AG10803 (cell line): ENCODE measurements at regions not wholly inside any gene's neighbourhood (a gene's known extent, or its start where the extent isn't known, plus 50 kb on each side); places are given as distances from the start of the nearest gene placed in this dataset.

Experiments used
- DNase-seq: peaks from one replicate; pipeline ENCODE4 v3.0.0; 2010; ENCODE audit warnings: low read depth
- H3K4me3 ChIP-seq: 2 replicates; pipeline ENCODE4 v1.5.1; 2011; ENCODE audit warnings: mild to moderate bottlenecking, low read length, control low read depth
- TF ChIP-seq, protein P1 (sequence below): conservative IDR thresholded peaks from 2 replicates; pipeline ENCODE4 v1.5.1; 2011; ENCODE audit warnings: mild to moderate bottlenecking, low read length, control low read depth, inconsistent platforms

DNA sequence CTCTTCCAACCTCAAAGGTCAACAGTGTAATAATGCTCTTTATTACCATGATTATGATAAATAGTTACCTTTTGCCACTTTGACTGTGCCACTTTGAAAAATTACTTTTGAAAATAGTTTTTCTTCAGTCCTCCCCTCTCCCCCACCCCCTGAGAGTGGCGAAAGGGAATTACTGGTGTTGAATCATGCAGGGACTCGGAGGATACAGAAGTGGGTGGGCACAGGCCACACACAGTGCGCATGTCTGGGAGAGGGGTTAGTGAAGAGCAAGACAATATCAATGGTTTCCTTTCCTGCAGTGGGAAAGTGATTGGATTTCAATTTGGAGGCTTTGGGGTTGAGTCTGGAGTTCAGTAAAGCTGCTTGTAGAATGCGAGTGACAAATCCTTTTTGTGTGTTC lies 170.9 kb downstream of the PTCSC3 start:
- TF ChIP-seq, protein P1, sequence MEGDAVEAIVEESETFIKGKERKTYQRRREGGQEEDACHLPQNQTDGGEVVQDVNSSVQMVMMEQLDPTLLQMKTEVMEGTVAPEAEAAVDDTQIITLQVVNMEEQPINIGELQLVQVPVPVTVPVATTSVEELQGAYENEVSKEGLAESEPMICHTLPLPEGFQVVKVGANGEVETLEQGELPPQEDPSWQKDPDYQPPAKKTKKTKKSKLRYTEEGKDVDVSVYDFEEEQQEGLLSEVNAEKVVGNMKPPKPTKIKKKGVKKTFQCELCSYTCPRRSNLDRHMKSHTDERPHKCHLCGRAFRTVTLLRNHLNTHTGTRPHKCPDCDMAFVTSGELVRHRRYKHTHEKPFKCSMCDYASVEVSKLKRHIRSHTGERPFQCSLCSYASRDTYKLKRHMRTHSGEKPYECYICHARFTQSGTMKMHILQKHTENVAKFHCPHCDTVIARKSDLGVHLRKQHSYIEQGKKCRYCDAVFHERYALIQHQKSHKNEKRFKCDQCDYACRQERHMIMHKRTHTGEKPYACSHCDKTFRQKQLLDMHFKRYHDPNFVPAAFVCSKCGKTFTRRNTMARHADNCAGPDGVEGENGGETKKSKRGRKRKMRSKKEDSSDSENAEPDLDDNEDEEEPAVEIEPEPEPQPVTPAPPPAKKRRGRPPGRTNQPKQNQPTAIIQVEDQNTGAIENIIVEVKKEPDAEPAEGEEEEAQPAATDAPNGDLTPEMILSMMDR, result no peak
- no peak for DNase-seq
- H3K4me3 ChIP-seq, result no peak overlapping the region

- H3K4me3 ChIP-seq, result no peak overlapping the region
- no peak for DNase-seq
- TF ChIP-seq, protein P1, result no peak
Measured at GRCh38 chr14:36001936-36002335, 174.6 kb downstream of the PTCSC3 start.

DNA sequence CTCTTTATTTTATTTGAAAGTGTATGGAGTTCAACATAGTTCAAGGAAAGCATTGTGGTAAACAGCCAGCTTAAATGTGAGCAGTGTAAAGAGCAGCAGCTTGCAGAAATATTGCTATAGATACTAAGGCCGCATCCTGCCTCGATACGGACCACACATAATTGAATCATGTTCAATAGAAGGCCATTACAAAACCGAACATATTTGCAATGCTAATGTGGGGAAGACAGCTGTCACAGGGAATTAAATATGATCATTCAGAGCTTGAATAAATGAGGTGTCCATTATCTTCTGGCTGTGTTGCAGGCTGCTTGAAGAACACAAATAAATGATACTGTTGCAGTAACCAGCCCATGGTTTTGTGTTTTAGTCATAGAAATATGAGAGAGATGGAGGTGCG lies 173.2 kb downstream of the BRMS1L start:
- DNase-seq, result no peak
- TF ChIP-seq, protein P1, result no peak
- H3K4me3 ChIP-seq, result no peak overlapping the region

- TF ChIP-seq, protein P1, result no peak
- no peak overlapping the region for H3K4me3 ChIP-seq
- DNase-seq, result no peak
Measured at GRCh38 chr14:35998303-35998702, 172.2 kb downstream of the BRMS1L start.

DNA sequence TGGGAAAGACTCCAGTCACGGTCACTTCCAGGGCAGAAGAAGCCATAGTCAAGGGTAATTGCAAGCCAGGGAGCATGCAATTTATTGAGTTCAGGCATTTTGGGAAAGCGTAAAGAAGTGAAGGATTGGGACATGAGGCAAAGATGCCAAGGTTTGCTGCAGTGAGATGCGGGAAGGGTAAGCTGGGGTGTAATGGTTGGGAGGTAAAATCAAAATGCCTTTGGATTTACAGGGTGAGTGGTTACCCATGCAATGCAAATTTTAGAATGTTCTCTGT lies 167.5 kb downstream of the BRMS1L start:
- no peak overlapping the region for H3K4me3 ChIP-seq
- TF ChIP-seq, protein P1, result no peak
- no peak for DNase-seq

GRCh38 chr14:35992816-35993683 lies 166.9 kb downstream of the BRMS1L start:
- H3K4me3 ChIP-seq, result no peak overlapping the region
- TF ChIP-seq, protein P1, result no peak
- no peak for DNase-seq

GRCh38 chr14:35991356-35991755 lies 165.2 kb downstream of the BRMS1L start:
- TF ChIP-seq, protein P1, result no peak
- H3K4me3 ChIP-seq, result no peak overlapping the region
- DNase-seq, result no peak
